Heart left ventricle (tissue), 13 donors: ENCODE measurements at regions not wholly inside any gene's neighbourhood (a gene's known extent, or its start where the extent isn't known, plus 50 kb on each side); places are given as distances from the start of the nearest gene placed in this dataset.

Experiments used
- CTCF ChIP-seq, 12 donors: fragments of 200-600 bp; sonication (generic) in 4 of 12; IDR thresholded peaks; one replicate each; pipeline versions ENCODE4 v1.5.0 to v1.8.0; 2018 to 2022; ENCODE audit warnings: antibody characterized with exemption in 12 of 12, mild to moderate bottlenecking in 5 of 12
- POLR2A ChIP-seq, 2 donors: fragments of 450-650 bp; IDR thresholded peaks; one replicate each; pipeline ENCODE4 v1.6.1; 2017; ENCODE audit warnings: antibody characterized with exemption in 2 of 2, mild to moderate bottlenecking in 2 of 2, moderate library complexity in 2 of 2
- donor health status: ischemic (EF 13 %, LVEDD 7.1; RV severe dilation, severe dysfunction).
- donor health status: DM: no; HTN: yes; CAD: no.
- donor health status: DM: no; HTN: no; CAD: no.
- donor health status: ischemic (EF 25% LVEDD 6.9; RV normal size, moderate dysfunction).
- donor health status: ischemic (EF 25% LVEDD 5.7; RV mildly dilated, moderate dysfunction).
- donor health status: ischemic (EF 35%, LVEDD 5.7; RV mildly dilated, moderate dysfunction).
- donor health status: nonischemic (EF 11% LVEDD 7.7; RV severe dilation, severe dysfunction).
- donor health status: DM: yes; HTN: yes; CAD: no.
- donor health status: PGD.
- donor health status: ischemic (EF 29% LVEDD 5.4; RV normal size, mild dysfunction).
- donor health status: nonischemic (EF 23%, LVEDD 6.1; RV moderate dilation, normal function).

GRCh38 chr7:98777051-98777450, 92.8 kb downstream of the TMEM130 start:
- TF ChIP-seq CTCF (IDR thresholded peaks at IDR 0.05) = peak in 3 of 12 donors; percentile 9 to 14 (median 13)
- TF ChIP-seq POLR2A (IDR thresholded peaks at IDR 0.05) = no peak
